BLaER1 (cell line): ENCODE measurements at regions not wholly inside any gene's neighbourhood (a gene's known extent, or its start where the extent isn't known, plus 50 kb on each side); places are given as distances from the start of the nearest gene placed in this dataset.

Source experiments
- H3K27ac ChIP-seq: shearing (Covaris generic); formaldehyde crosslinking; 2 replicates; pipeline ENCODE4 v1.8.1; 2022
- H3K27me3 ChIP-seq: shearing (Covaris generic); formaldehyde crosslinking; 2 replicates; pipeline ENCODE4 v1.8.1; 2022
- H3K36me3 ChIP-seq: shearing (Covaris generic); formaldehyde crosslinking; 2 replicates; pipeline ENCODE4 v1.8.1; 2022
- H3K4me1 ChIP-seq: shearing (Covaris generic); formaldehyde crosslinking; 2 replicates; pipeline ENCODE4 v1.8.1; 2022
- H3K4me2 ChIP-seq: shearing (Covaris generic); formaldehyde crosslinking; 2 replicates; pipeline ENCODE4 v1.8.1; 2022
- H3K4me3 ChIP-seq: shearing (Covaris generic); formaldehyde crosslinking; 2 replicates; pipeline ENCODE4 v1.8.1; 2022
- H3K9ac ChIP-seq: shearing (Covaris generic); formaldehyde crosslinking; 2 replicates; pipeline ENCODE4 v1.8.1; 2022
- H3K9me3 ChIP-seq: shearing (Covaris generic); formaldehyde crosslinking; 2 replicates; pipeline ENCODE4 v1.8.1; 2022
- H4K20me1 ChIP-seq: shearing (Covaris generic); formaldehyde crosslinking; 2 replicates; pipeline ENCODE4 v1.8.1; 2022
- Cebpa-rat ChIP-seq: shearing (Covaris generic); IDR thresholded peaks from 2 replicates; pipeline ENCODE4 v1.8.1; 2022

DNA sequence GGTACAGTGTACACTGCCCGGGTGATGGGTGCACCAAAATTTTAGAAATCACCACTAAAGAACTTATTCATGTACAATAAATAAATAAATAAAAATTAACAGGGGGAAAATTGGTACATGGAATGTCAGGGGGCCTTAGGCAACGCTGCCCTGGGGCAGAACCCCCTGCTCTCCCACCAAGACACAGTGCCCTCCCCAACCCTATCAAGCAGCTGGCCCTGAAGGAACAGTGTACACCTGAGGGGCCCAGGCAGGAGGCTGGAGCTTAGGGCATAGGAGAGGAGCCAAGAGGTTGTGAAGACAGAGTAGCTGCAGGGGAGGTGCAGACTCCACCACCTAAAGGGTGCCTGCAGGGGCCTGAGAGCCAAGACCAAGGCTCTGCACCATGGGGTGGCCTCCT is 128.8 kb downstream of the BMS1 start:
- no peak overlapping the region for H3K4me3 ChIP-seq
- no peak overlapping the region for H3K4me2 ChIP-seq
- H3K9me3 ChIP-seq = peaks cover 37% of the 10 kb centered on the region
- no peak overlapping the region for H3K9ac ChIP-seq
- TF ChIP-seq Cebpa-rat = no peak
- H3K4me1 ChIP-seq = no peaks in the 10 kb centered on the region
- peaks cover 2% of the 10 kb centered on the region; the same call in 1 of the 2 replicates for H3K36me3 ChIP-seq
- H4K20me1 ChIP-seq = no peaks in the 10 kb centered on the region
- H3K27ac ChIP-seq = no peak overlapping the region
- no peaks in the 10 kb centered on the region for H3K27me3 ChIP-seq

GRCh38 chr10:42916974-42917373 is 134.4 kb downstream of the BMS1 start:
- Histone ChIP-seq H3K9me3 (peaks cover 38% of the 10 kb centered on the region), H3K27me3 (no peaks in the 10 kb centered on the region), H4K20me1 (no peaks in the 10 kb centered on the region), H3K4me2 (no peak overlapping the region), H3K27ac (no peak overlapping the region), H3K36me3 (peaks cover 4% of the 10 kb centered on the region; the same call in 1 of the 2 replicates), H3K4me1 (peaks cover 23% of the 10 kb centered on the region), H3K9ac (no peak overlapping the region), H3K4me3 (no peak overlapping the region)
- TF ChIP-seq Cebpa-rat = no peak

GRCh38 chr10:42917821-42918220 is 135.2 kb downstream of the BMS1 start:
- H4K20me1 ChIP-seq = no peaks in the 10 kb centered on the region
- H3K4me3 ChIP-seq = no peak overlapping the region
- no peak overlapping the region for H3K9ac ChIP-seq
- H3K4me1 ChIP-seq = peaks cover 23% of the 10 kb centered on the region
- H3K27me3 ChIP-seq = no peaks in the 10 kb centered on the region
- peak overlapping the region; percentile 56 for H3K4me2 ChIP-seq
- H3K27ac ChIP-seq = peak overlapping the region; percentile 49
- TF ChIP-seq Cebpa-rat = no peak
- H3K9me3 ChIP-seq = peaks cover 43% of the 10 kb centered on the region
- H3K36me3 ChIP-seq = peaks cover 4% of the 10 kb centered on the region; the same call in 1 of the 2 replicates

- Histone ChIP-seq H3K9me3 (peaks cover 17% of the 10 kb centered on the region; the same call in 1 of the 2 replicates), H3K27me3 (no peaks in the 10 kb centered on the region), H3K4me1 (peaks cover 42% of the 10 kb centered on the region), H3K36me3 (no peaks in the 10 kb centered on the region), H3K9ac (no peak overlapping the region), H4K20me1 (no peaks in the 10 kb centered on the region), H3K4me3 (no peak overlapping the region), H3K27ac (no peak overlapping the region), H3K4me2 (no peak overlapping the region)
- no peak for TF ChIP-seq Cebpa-rat
Measured at GRCh38 chr10:42921951-42922350, 139.4 kb downstream of the BMS1 start.

DNA sequence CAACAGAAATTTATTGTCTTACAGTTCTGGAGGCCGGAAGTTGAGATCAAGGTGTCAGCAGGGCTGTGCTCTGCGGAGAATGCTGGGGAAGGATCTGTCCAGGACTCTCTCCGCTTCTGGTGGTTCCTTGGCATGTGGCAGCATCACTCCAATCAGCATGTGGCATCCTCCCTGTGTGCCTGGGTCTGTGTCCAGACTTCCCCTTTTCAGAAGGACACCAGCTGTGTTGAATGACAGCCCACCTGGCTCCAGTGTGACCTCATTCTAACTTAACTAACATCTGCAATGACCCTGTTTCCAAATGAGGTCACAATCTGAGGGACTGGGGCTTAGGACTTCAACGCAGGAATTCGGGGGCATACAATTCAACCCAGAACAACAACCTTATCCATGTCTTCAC is 141.9 kb downstream of the BMS1 start:
- Histone ChIP-seq H3K4me2 (no peak overlapping the region), H3K4me3 (no peak overlapping the region), H3K27me3 (no peaks in the 10 kb centered on the region), H4K20me1 (no peaks in the 10 kb centered on the region), H3K9me3 (peaks cover 17% of the 10 kb centered on the region; the same call in 1 of the 2 replicates), H3K9ac (no peak overlapping the region), H3K36me3 (no peaks in the 10 kb centered on the region), H3K4me1 (peaks cover 35% of the 10 kb centered on the region), H3K27ac (no peak overlapping the region)
- TF ChIP-seq Cebpa-rat = no peak

GRCh38 chr10:42926843-42927242 is 144.2 kb downstream of the BMS1 start:
- peak overlapping the region; percentile 71 for H3K4me2 ChIP-seq
- peaks cover 8% of the 10 kb centered on the region; the same call in 1 of the 2 replicates for H3K9me3 ChIP-seq
- H3K27me3 ChIP-seq = no peaks in the 10 kb centered on the region
- no peak overlapping the region for H3K9ac ChIP-seq
- no peak for TF ChIP-seq Cebpa-rat
- H3K27ac ChIP-seq = no peak overlapping the region
- peaks cover 35% of the 10 kb centered on the region for H3K4me1 ChIP-seq
- no peak overlapping the region for H3K4me3 ChIP-seq
- H3K36me3 ChIP-seq = no peaks in the 10 kb centered on the region
- H4K20me1 ChIP-seq = no peaks in the 10 kb centered on the region

DNA sequence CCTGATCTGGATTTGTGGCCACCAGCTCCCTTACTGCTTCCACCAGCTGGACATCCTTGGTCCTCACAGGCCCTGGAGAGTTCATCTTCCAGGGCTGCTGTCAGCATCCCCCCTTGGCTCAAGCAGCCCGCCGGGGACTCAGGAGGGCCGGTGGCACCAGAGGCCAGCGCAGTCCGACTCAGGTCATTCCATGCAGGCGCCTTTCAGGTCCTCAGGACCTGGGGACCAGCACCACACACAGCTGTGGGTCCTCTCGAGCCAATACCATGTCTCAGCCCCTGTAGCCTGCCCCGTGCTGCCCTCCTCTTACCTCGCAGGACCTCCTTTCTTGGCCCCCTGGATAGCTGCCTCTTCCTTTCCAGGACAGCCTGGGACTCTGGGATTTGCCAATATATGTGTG is 145.5 kb downstream of the BMS1 start:
- Histone ChIP-seq H3K27ac (no peak overlapping the region), H3K9ac (no peak overlapping the region), H3K36me3 (no peaks in the 10 kb centered on the region), H3K9me3 (no peaks in the 10 kb centered on the region), H4K20me1 (no peaks in the 10 kb centered on the region), H3K27me3 (peaks cover 7% of the 10 kb centered on the region), H3K4me1 (peaks cover 38% of the 10 kb centered on the region), H3K4me3 (no peak overlapping the region), H3K4me2 (peak overlapping the region; percentile 71)
- TF ChIP-seq Cebpa-rat = no peak

GRCh38 chr10:42929236-42929635 is 146.6 kb downstream of the BMS1 start:
- Histone ChIP-seq H3K36me3 (no peaks in the 10 kb centered on the region), H3K27ac (no peak overlapping the region), H3K9me3 (no peaks in the 10 kb centered on the region), H3K27me3 (peaks cover 19% of the 10 kb centered on the region), H3K4me3 (no peak overlapping the region), H3K4me2 (no peak overlapping the region), H3K4me1 (peaks cover 49% of the 10 kb centered on the region), H3K9ac (no peak overlapping the region), H4K20me1 (no peaks in the 10 kb centered on the region)
- no peak for TF ChIP-seq Cebpa-rat

DNA sequence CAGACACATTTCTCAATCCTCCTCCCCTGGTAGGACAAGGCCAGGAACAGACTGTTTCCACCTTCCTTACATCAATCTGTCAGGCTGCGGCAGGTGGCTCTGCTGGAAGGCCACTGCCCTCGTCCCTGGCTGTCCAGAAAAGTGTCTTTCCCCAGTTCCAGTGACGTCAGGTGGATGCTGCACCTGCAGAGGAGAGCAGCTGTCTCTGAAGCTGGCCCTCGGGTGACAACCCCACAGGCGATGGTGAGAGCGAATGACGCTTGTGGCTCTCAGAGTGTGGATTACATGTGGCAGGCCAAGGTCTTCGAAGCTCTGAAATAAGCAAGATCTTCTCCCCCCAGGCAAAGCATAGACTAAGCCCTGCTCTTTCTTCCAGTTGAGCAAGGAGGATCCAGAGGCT is 146.9 kb upstream of the RET start:
- Histone ChIP-seq H3K27ac (no peak overlapping the region), H4K20me1 (no peaks in the 10 kb centered on the region), H3K4me1 (peaks cover 57% of the 10 kb centered on the region), H3K36me3 (no peaks in the 10 kb centered on the region), H3K4me3 (no peak overlapping the region), H3K27me3 (peaks cover 25% of the 10 kb centered on the region), H3K9ac (no peak overlapping the region), H3K9me3 (no peaks in the 10 kb centered on the region), H3K4me2 (no peak overlapping the region)
- no peak for TF ChIP-seq Cebpa-rat

GRCh38 chr10:42930516-42931192 is 146.2 kb upstream of the RET start:
- Histone ChIP-seq H3K27me3 (peaks cover 25% of the 10 kb centered on the region), H3K9me3 (no peaks in the 10 kb centered on the region), H3K27ac (no peak overlapping the region), H3K36me3 (no peaks in the 10 kb centered on the region), H3K4me3 (no peak overlapping the region), H4K20me1 (no peaks in the 10 kb centered on the region), H3K9ac (no peak overlapping the region), H3K4me2 (no peak overlapping the region), H3K4me1 (peaks cover 57% of the 10 kb centered on the region)
- no peak for TF ChIP-seq Cebpa-rat
